HG03520 (cell line): ENCODE measurements at regions not wholly inside any gene's neighbourhood (a gene's known extent, or its start where the extent isn't known, plus 50 kb on each side); places are given as distances from the start of the nearest gene placed in this dataset.

ENCODE experiments used
- ATAC-seq: cut with Tn5 transposase; IDR thresholded peaks from one replicate; pipeline ENCODE4 v1.9.1; 2021; ENCODE audit warnings: mild to moderate bottlenecking, moderate library complexity; ENCODE audit not compliant: unreplicated experiment

GRCh38 chr6:44558832-44559251 is 171.3 kb downstream of the CDC5L start:
- ATAC-seq = no peak

DNA sequence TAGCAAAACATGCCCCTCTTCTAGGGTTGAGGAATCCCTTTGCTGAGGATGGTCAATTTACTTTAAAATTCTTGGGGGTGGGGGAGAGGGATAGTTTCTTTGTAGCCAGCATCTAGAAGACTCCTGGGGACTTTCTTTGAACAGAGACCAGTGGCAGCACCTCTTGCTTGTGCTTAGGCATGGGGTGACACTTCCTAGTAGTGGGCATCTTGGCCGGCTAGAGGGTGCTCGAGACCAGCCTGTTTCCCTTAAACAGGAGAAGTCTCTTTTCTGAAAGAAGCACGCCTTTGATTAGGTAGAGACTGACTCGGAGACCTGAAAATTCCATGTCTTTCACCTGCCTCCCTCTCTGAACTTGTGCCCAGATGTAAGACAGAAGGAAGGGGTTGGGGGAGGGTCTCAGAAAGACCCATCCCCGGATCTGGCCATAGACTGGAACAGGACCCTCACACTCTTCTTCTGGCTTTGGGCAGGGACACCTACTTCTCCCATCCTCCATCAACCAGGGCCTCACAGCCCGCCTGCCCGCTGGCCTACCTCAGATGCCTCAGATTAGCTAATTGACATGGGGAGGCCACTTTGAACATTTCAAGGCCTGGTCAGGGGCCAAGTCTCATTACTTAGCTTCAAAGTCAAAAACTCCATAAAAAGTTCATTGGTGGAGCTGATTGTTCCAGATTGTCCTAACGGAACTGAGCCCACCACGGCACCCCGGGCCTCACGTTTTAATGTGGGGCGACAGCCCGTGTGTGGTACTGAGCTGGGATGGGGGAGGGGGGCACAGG is 172.2 kb downstream of the CDC5L start:
- ATAC-seq = no peak

DNA sequence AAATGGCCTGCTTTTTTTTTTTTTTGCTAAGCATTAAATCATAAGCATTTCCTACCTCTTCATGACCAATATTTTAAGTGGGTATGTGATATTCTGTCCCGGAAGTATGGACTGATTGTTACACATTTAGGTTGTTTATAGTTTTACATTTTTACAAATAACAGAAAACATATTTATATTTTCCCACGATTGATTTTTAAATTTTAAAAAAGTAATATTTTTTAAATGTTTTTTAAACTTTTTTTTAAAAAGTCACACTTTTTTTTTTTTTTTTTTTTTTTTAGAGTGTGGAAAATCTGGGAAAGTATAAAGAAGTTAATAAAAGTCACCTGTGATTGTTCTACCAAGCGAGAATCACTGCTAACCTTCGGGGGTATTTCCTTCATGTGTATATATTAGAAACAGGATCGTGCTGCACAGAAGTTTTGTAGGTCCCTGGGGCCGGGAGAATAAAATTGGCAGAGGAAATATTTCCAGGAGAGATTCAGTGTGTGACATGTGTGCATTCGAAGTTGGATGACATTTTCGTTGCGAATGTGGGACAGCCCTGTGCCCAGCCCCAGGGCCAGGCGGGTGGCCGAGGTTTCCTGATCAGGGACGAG is 173.1 kb downstream of the CDC5L start:
- no peak for ATAC-seq

GRCh38 chr6:44561060-44561623 is 173.6 kb downstream of the CDC5L start:
- no peak for ATAC-seq

GRCh38 chr6:44561832-44562665 is 174.5 kb downstream of the CDC5L start:
- no peak for ATAC-seq

- ATAC-seq = no peak
Measured at GRCh38 chr6:44563397-44563796, 175.9 kb downstream of the CDC5L start.

DNA sequence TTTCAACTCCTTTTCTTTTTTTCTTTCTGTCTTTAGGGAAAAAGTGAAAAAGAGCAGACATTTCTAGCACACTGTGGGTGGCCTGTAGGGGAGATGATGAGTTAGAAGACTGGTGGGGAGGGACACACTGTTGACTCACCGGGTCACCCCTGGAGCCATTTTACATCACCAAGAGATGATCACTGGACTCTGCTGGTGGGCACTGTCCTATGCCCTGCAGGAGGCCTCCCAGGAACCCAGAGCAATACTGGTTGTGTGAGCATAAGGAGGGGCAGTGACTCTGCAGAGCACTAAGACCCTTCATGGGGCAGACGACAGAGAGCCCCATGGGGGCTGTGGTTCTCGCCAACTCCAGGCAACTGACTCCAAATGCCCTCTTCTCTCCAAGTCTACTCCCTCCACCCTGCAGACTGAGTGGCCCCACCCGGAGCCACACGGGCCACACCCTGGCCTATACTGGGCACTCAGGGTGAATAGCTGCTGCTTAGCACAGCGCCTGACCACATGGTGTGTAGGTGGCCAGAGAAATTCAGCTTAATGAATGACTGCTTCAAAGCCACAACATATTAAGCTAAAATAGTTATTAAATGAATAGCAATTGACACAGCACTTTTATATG is 177.5 kb downstream of the CDC5L start:
- ATAC-seq = no peak

DNA sequence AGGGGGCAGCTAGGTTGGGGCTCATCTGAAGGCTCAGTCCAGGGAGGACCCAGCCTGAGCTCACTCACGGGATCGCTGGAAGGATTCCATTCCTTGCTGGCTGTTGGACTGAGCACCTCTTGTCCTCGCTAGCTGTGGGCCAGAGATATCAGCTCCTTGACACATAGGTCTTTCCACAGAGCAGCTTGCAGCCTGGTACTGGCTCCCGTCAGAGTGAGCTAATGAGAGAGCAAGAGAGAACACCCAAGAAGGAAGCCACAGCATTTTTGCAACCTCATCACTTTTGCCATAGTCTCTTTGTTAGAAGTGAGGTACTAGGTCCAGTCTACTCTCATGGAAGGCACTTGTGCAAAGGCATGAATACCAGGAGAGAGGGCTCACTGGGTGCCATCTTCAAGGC is 179.9 kb downstream of the CDC5L start:
- no peak for ATAC-seq

- ATAC-seq = no peak
Measured at GRCh38 chr6:44569131-44569530, 181.6 kb downstream of the CDC5L start.

DNA sequence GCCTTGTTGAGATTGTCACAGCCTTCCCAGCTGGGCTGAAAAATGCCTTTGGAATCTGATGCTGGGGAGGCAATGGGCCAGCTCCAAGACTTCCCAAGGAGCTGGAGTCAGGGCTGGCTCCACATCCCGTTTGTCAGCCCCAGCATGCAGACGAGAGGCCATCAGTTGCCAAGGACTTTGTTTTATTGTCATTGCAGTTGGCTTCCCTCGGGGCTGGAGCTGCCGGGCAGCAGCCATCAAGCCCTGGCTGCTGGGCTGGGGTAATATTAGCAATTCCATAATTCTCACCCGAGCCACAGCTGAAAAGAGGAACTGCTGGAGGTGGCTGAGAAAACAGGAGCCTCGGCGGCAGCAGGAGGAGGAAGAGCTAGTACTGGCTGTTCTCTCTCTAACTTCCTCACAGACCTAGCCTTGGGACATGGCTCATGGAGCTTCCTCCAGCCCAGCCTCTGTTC is 182.5 kb downstream of the CDC5L start:
- no peak for ATAC-seq

GRCh38 chr6:44571510-44571909 is 184.0 kb downstream of the CDC5L start:
- ATAC-seq = no peak

GRCh38 chr6:44572346-44572745 is 184.8 kb downstream of the CDC5L start:
- no peak for ATAC-seq

- ATAC-seq = no peak
Measured at GRCh38 chr6:44575644-44576043, 188.1 kb downstream of the CDC5L start.

DNA sequence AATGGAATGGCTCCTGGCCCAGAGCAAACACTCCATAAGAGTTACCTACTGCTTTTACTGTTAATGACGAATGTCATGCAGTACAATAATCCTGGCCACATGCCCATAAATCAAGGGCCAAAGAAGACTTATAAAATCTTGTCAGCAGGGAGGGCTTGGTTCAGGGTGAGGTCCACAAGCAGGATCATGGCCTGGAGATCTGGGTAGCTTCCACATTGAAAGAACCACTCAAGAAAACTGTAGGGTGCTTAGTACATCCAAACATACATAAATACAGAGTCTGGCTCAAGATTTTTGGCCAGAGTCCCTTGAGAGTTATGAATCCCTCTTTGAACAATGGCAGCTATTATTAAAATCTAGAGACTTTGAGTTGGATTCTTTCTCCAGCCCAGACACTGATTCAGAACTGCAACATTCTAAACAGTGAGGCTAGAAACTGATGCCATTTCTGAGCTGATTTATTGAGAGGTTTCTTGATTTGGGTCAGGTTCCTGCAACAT is 188.7 kb downstream of the CDC5L start:
- ATAC-seq = no peak

GRCh38 chr6:44580901-44581300 is 193.4 kb downstream of the CDC5L start:
- ATAC-seq = no peak

- ATAC-seq = no peak
Measured at GRCh38 chr6:44582930-44583329, 195.4 kb downstream of the CDC5L start.

GRCh38 chr6:44590471-44590870 is 203.0 kb downstream of the CDC5L start:
- ATAC-seq = no peak

GRCh38 chr6:44593539-44593944 is 206.0 kb downstream of the CDC5L start:
- no peak for ATAC-seq

DNA sequence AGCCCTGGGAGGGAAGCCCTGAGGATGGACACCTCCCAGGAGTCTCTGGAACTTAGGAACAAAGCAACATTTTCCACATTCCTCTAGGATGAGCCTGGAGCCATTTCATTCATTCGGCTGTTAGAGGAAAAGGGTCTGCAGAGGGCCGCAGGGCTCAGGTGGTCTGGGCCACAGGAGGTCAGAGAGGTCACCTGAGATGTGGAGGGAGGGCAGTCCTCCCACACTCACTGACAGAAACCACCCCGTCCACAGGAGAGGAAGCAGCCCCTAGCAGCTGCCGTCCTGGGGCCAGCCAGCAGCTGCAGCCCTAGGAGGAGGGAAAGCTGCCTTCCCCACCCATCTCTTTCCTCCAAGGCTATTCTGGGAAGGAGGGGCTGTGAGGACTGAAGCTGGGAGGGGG is 207.0 kb downstream of the CDC5L start:
- ATAC-seq = peak; percentile 44

GRCh38 chr6:44598679-44599078 is 211.2 kb downstream of the CDC5L start:
- no peak for ATAC-seq

DNA sequence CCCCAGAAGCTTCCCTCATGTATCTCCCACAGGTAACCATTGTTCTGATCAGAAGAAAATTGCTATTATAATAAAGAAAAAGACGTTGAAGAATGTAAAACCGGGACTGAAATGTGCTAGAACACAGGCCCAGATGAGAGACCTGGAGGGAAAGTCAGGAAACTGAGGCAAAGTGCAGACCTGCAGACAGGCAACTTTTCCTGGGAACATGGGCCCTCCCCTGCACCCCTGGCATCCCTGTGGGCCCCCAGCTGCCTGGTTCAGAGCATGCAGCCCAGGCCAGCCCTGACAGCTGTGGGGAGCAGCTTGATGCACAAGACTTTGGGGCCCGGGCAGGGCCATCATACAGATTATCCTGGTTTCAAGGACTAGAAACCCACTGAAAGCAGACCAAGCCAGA is 212.2 kb downstream of the CDC5L start:
- ATAC-seq = no peak
